Brain microvascular endothelial cell (primary cell): ENCODE measurements at regions not wholly inside any gene's neighbourhood (a gene's known extent, or its start where the extent isn't known, plus 50 kb on each side); places are given as distances from the start of the nearest gene placed in this dataset.

Experiments
- DNase-seq: peaks from one replicate; pipeline ENCODE4 v3.0.0-alpha.2; 2020
- H3K27ac ChIP-seq: fragments of 250-450 bp; sonication (Bioruptor Pico); 2 replicates; pipeline ENCODE4 v1.5.1; 2020; ENCODE audit warnings: mild to moderate bottlenecking, moderate library complexity
- H3K27me3 ChIP-seq: fragments of 250-450 bp; sonication (Bioruptor Pico); replicated peaks from 2 replicates; pipeline ENCODE4 v1.5.1; 2020; ENCODE audit warnings: mild to moderate bottlenecking
- H3K36me3 ChIP-seq: fragments of 250-450 bp; sonication (Bioruptor Pico); replicated peaks from 2 replicates; pipeline ENCODE4 v1.5.1; 2020; ENCODE audit warnings: mild to moderate bottlenecking
- H3K4me3 ChIP-seq: 2 replicates; pipeline ENCODE4 v1.5.1; 2011; ENCODE audit warnings: low read depth, mild to moderate bottlenecking, control low read depth, low read length, moderate library complexity
- in situ Hi-C: cut with HindIII; loops from 2 replicates; pipeline ENCODE4 v1.10.0; 2017; ENCODE audit warnings: low sequenced_read_pairs, low pct_ligation_motif_present
- TF ChIP-seq, protein P1 (sequence below): IDR thresholded peaks from 2 replicates; pipeline ENCODE4 v1.5.1; 2011; ENCODE audit warnings: low read depth, mild to moderate bottlenecking, moderate library complexity, low read length, control low read depth, inconsistent platforms; ENCODE audit errors: missing control alignments

DNA sequence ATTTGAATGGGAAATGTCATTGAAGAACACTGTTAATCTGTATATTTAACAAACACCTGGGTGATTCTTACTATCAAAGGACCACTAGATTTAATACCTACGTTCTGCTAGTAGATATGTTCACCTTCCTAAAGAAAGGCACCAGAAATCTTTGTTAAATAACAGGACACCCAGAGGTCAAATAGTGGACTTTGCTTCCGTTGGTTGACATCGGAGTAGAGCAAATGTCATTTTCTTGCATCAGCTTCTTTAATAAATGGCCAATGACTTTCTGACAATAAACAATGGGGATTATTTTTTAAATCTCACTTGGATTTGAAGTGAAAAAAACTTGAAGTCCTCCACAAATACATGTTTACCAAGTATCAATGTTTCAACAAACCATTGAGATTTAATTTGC is 111.1 kb downstream of the LACC1 start:
- Histone ChIP-seq H3K27ac (no peak overlapping the region), H3K36me3 (no peaks in the 10 kb centered on the region), H3K27me3 (no peaks in the 10 kb centered on the region), H3K4me3 (no peak overlapping the region)
- TF ChIP-seq, protein P1, sequence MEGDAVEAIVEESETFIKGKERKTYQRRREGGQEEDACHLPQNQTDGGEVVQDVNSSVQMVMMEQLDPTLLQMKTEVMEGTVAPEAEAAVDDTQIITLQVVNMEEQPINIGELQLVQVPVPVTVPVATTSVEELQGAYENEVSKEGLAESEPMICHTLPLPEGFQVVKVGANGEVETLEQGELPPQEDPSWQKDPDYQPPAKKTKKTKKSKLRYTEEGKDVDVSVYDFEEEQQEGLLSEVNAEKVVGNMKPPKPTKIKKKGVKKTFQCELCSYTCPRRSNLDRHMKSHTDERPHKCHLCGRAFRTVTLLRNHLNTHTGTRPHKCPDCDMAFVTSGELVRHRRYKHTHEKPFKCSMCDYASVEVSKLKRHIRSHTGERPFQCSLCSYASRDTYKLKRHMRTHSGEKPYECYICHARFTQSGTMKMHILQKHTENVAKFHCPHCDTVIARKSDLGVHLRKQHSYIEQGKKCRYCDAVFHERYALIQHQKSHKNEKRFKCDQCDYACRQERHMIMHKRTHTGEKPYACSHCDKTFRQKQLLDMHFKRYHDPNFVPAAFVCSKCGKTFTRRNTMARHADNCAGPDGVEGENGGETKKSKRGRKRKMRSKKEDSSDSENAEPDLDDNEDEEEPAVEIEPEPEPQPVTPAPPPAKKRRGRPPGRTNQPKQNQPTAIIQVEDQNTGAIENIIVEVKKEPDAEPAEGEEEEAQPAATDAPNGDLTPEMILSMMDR: no peak
- in situ Hi-C loops: no loop called here
- no peak for DNase-seq

DNA sequence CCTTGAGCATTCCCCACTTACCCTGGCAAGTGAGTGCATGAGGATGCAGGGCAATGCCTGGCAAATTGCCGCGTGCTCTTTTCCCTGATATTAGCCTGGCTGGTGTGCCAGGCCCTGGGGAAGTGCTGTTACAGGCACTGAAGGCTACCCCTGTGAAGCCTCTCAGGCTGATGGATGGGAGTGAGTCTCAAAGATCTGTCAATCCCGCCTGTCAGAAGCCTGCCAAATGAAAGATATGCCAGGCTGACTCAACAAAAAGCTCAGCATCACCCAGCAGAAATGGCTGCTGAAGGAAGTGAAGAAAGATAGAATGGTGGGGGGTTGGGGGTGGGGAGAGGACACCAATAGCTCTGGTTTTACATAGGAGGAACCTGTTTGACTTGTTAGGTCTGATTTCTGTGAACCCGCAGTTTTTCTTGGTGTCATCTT is 112.1 kb downstream of the LACC1 start:
- TF ChIP-seq, protein P1: no peak
- Histone ChIP-seq H3K36me3 (no peaks in the 10 kb centered on the region), H3K27ac (no peak overlapping the region), H3K4me3 (no peak overlapping the region), H3K27me3 (no peaks in the 10 kb centered on the region)
- DNase-seq: no peak
- in situ Hi-C loops: no loop called here

DNA sequence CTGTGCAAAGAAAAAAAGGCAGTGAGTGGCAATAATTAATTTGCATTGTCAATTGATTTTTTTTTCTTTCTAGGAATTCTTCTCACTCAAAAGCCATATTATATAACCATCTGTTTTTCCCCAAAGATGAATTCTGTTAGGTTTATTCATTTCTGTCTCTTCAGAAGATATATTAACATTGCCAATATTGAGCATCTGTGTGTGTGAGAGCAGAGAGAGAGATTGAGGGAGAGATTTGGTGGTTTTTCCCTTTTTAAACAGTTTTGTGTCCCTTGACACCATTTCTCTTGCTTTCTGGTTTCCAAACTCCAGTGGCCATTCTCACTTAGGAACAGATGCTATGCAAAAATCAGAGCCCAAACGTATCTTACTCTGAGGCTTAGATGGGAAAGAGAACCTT is 112.5 kb downstream of the LACC1 start:
- in situ Hi-C loops: no loop called here

DNA sequence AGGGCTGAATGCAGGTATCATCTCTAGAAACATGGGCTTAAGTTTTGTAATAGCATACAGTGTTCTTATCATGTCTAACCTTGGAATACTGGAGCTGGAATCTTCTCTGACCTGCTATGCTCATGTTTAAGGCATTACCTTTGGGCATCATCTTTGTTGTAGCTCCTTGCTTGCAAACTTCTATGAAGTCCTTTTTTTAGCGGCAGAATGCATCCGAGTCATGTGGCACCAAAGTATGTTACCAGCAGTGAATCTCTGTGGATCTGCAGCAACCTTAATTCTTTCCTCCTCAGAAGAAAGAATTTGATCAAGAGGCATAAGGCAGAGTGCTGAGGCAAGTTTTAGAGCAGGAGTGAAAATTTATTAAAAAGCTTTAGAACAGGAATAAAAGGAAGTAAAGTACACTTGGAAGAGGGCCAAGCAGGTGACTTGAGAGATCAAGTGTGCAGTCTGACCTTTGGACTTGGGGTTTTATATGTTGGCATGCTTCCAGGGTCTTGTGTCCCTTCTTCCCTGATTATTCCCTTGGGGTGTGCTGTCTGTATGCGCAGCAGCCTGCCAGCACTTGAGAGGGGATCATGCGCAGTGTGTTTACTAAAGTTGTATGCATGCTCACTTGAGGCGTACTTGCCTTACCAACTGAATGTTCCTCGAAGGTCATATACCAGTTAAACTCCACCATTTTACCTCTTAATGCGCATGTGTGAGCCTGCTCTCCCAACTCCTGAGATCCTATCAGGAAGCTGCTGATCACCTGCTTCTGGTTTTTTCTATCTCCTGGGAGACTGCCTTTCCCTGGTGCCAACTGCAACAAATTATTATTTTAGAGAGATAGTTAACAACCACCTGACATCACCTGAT is 115.5 kb downstream of the LACC1 start:
- Histone ChIP-seq H3K27me3 (no peaks in the 10 kb centered on the region), H3K4me3 (no peak overlapping the region), H3K27ac (no peak overlapping the region), H3K36me3 (no peaks in the 10 kb centered on the region)
- DNase-seq: no peak
- in situ Hi-C loops: no loop called here
- TF ChIP-seq, protein P1: no peak

More for the DNA sequence above, 112.5 kb downstream of the LACC1 start:
- no peaks in the 10 kb centered on the region for H3K36me3 ChIP-seq
- no peak overlapping the region for H3K4me3 ChIP-seq
- DNase-seq: no peak
- no peak overlapping the region for H3K27ac ChIP-seq
- TF ChIP-seq, protein P1: no peak
- no peaks in the 10 kb centered on the region for H3K27me3 ChIP-seq

DNA sequence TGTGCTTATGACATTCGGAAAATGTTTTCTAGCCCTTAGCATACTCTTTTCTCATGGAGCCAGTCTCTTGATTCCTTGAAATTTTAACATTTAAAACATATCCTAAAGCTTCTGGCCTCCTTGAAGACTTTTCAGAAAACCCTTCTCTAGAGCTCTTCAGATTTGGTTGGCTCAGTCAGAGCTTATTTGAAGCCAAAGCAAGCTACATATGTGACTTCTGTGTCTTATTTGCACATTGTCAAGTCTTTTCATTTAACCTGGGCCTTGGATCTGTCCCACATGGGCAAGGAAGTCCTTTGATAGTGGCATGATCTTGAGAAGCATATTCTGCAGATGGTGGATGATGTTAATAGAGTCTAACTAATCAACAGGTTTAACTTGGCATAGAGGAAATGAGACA is 116.5 kb downstream of the LACC1 start:
- Histone ChIP-seq H3K27ac (no peak overlapping the region), H3K36me3 (no peaks in the 10 kb centered on the region), H3K27me3 (no peaks in the 10 kb centered on the region), H3K4me3 (no peak overlapping the region)
- no peak for DNase-seq
- TF ChIP-seq, protein P1: no peak
- in situ Hi-C loops: no loop called here
